ENCODE measurements at regions not wholly inside any gene's neighbourhood (a gene's known extent, or its start where the extent isn't known, plus 50 kb on each side); places are given as distances from the start of the nearest gene placed in this dataset.

- CTCF ChIA-PET, result no interaction called here
Observed at GRCh38 chr15:79526376-79526775, 94.2 kb downstream of the MINAR1 start.

GRCh38 chr15:79527821-79528220 lies 95.7 kb downstream of the MINAR1 start:
- Histone ChIP-seq H2AFZ (ENCODE audit: low read length) (no peak overlapping the region), H3K79me2 (ENCODE audit: low read length) (no peaks in the 10 kb centered on the region), H3K4me1 (ENCODE audit: insufficient read depth, low read length) (no peaks in the 10 kb centered on the region), H3K36me3 (ENCODE audit: low read depth, low read length) (no peaks in the 10 kb centered on the region), H3K4me3 (ENCODE audit: low read length) (no peak overlapping the region), H4K20me1 (ENCODE audit: low read length) (no peaks in the 10 kb centered on the region), H3K27me3 (ENCODE audit: low read length) (peaks cover 16% of the 10 kb centered on the region), H3F3A (ENCODE audit: low read length, unreplicated experiment) (no peaks in the 10 kb centered on the region), H3K9ac (ENCODE audit: low read length) (no peak overlapping the region), H3K4me2 (ENCODE audit: low read length) (no peak overlapping the region), H3K9me2 (replicated peaks; ENCODE audit: low read length) (no peaks in the 10 kb centered on the region), H3K9me3 (ENCODE audit: low read length) (no peaks in the 10 kb centered on the region), H3K27ac (ENCODE audit: low read length) (no peak overlapping the region)
- no TSS peak for BruUV-seq (replicated peaks)
- ChIA-PET CTCF (no interaction called here), POLR2A (ENCODE audit: unreplicated experiment) (no interaction called here)
- ATAC-seq (no peak), DNase-seq (no peak)
- intact Hi-C loops (cut with micrococcal nuclease), result no loop called here
- TF ChIP-seq CTCF (conservative IDR thresholded peaks at IDR 0.05; ENCODE audit: low read depth, low read length) (no peak), EZH2phosphoT487 (IDR thresholded peaks at IDR 0.05; ENCODE audit: borderline replicate concordance, low read length) (no peak), EZH2 (IDR thresholded peaks at IDR 0.05; ENCODE audit: low read length, unreplicated experiment) (no peak)

More at GRCh38 chr15:79526376-79526775, 94.2 kb downstream of the MINAR1 start:
- intact Hi-C loops (cut with micrococcal nuclease), result no loop called here
- Histone ChIP-seq H3K27ac (ENCODE audit: low read length) (no peak overlapping the region), H3K36me3 (ENCODE audit: low read depth, low read length) (no peaks in the 10 kb centered on the region), H3K9me3 (ENCODE audit: low read length) (no peaks in the 10 kb centered on the region), H3K79me2 (ENCODE audit: low read length) (no peaks in the 10 kb centered on the region), H3K27me3 (ENCODE audit: low read length) (peaks cover 12% of the 10 kb centered on the region), H3K4me2 (ENCODE audit: low read length) (no peak overlapping the region), H3K9ac (ENCODE audit: low read length) (no peak overlapping the region), H3K9me2 (replicated peaks; ENCODE audit: low read length) (no peaks in the 10 kb centered on the region), H3K4me3 (ENCODE audit: low read length) (no peak overlapping the region), H4K20me1 (ENCODE audit: low read length) (no peaks in the 10 kb centered on the region), H2AFZ (ENCODE audit: low read length) (no peak overlapping the region), H3K4me1 (ENCODE audit: insufficient read depth, low read length) (no peaks in the 10 kb centered on the region), H3F3A (ENCODE audit: low read length, unreplicated experiment) (no peaks in the 10 kb centered on the region)
- POLR2A ChIA-PET (ENCODE audit: unreplicated experiment), result no interaction called here
- TF ChIP-seq CTCF (conservative IDR thresholded peaks at IDR 0.05; ENCODE audit: low read depth, low read length) (no peak), EZH2phosphoT487 (IDR thresholded peaks at IDR 0.05; ENCODE audit: borderline replicate concordance, low read length) (no peak), EZH2 (IDR thresholded peaks at IDR 0.05; ENCODE audit: low read length, unreplicated experiment) (no peak)
- ATAC-seq, result no peak
- BruUV-seq (replicated peaks), result no TSS peak
- DNase-seq, result no peak

DNA sequence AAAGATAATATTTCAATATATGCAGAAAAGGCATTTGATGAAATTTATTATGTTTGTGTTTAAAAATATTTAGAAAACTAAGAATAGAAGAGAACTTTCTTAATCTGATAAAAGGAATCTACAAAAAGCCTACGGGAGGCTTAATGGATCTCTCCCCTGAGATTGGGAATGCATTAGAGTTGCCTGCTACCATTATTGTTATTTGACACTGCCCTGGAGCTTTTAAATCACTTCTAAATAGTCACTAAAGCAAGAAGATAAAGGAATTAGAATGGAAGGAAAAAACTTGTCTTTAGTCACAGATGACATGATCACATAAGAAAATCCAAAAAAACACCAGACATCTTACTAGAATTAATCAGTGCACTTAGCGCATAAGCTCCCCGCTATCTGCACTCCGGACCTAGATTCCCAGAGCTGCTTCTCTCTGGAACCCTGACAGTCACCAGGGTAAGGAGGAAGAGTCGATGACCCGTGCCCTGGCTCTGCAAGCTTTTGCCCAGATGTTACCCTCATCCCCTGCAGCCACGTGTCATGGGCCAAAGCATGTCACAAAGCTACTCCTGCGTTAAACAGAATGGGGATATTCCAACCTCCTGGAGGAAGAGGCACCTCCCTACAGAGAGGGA lies 97.1 kb downstream of the MINAR1 start:
- no peaks in the 10 kb centered on the region for H3F3A ChIP-seq (ENCODE audit: low read length, unreplicated experiment)
- no peak for ATAC-seq
- no peaks in the 10 kb centered on the region for H4K20me1 ChIP-seq (ENCODE audit: low read length)
- no peaks in the 10 kb centered on the region for H3K9me2 ChIP-seq (replicated peaks; ENCODE audit: low read length)
- ChIA-PET POLR2A (ENCODE audit: unreplicated experiment) (no interaction called here), CTCF (no interaction called here)
- no peak overlapping the region for H2AFZ ChIP-seq (ENCODE audit: low read length)
- no peak overlapping the region for H3K4me3 ChIP-seq (ENCODE audit: low read length)
- intact Hi-C loops (cut with micrococcal nuclease), result no loop called here
- H3K4me1 ChIP-seq (ENCODE audit: insufficient read depth, low read length), result no peaks in the 10 kb centered on the region
- no peaks in the 10 kb centered on the region for H3K9me3 ChIP-seq (ENCODE audit: low read length)
- no peak overlapping the region for H3K27ac ChIP-seq (ENCODE audit: low read length)
- no peaks in the 10 kb centered on the region for H3K79me2 ChIP-seq (ENCODE audit: low read length)
- BruUV-seq (replicated peaks), result no TSS peak
- no peak for DNase-seq
- TF ChIP-seq EZH2 (IDR thresholded peaks at IDR 0.05; ENCODE audit: low read length, unreplicated experiment) (no peak), CTCF (conservative IDR thresholded peaks at IDR 0.05; ENCODE audit: low read depth, low read length) (no peak), EZH2phosphoT487 (IDR thresholded peaks at IDR 0.05; ENCODE audit: borderline replicate concordance, low read length) (no peak)
- no peak overlapping the region for H3K9ac ChIP-seq (ENCODE audit: low read length)
- H3K27me3 ChIP-seq (ENCODE audit: low read length), result peaks cover 29% of the 10 kb centered on the region
- H3K36me3 ChIP-seq (ENCODE audit: low read depth, low read length), result no peaks in the 10 kb centered on the region
- H3K4me2 ChIP-seq (ENCODE audit: low read length), result no peak overlapping the region

All from PC-3 (cell line).